Esophagus squamous epithelium (tissue), 4 donors: ENCODE measurements at regions not wholly inside any gene's neighbourhood (a gene's known extent, or its start where the extent isn't known, plus 50 kb on each side); places are given as distances from the start of the nearest gene placed in this dataset.

Experiments used
- POLR2A ChIP-seq, 4 donors: fragments of 450-650 bp; IDR thresholded peaks; one replicate each; pipeline ENCODE4 v1.6.1; 2017; ENCODE audit warnings: antibody characterized with exemption in 4 of 4, mild to moderate bottlenecking in 4 of 4, moderate library complexity in 3 of 4
- TF ChIP-seq, protein P1 (sequence below), 6 experiments: fragments of 450-650 bp in 4 of 6; fragments of 200-600 bp in 2 of 6; sonication (generic) in 2 of 6; IDR thresholded peaks; one replicate each; pipeline ENCODE4 v1.5.1; 2016 to 2019; ENCODE audit warnings: antibody characterized with exemption in 6 of 6, mild to moderate bottlenecking in 4 of 6, moderate library complexity in 4 of 6

DNA sequence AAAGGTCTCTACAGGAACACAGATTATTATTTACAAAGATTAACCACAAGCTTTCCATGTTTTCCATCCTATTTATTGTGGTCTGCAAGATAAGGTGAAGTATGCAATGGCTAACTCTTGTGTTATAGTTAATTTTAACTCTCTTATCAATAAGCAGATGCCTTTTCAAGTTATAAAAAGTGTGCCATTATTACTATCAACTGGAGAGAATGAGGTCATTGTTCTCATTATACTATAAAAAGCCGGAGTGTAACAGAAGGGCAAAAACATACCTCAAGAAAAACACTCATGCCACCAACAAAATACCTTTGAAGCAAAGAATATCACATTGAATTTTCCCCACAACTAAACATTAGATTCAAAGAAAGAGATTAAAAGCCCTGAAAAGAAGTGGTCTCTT is 52.0 kb upstream of the SORBS2 start:
- TF ChIP-seq POLR2A (IDR thresholded peaks at IDR 0.05), result no peak
- TF ChIP-seq, protein P1, sequence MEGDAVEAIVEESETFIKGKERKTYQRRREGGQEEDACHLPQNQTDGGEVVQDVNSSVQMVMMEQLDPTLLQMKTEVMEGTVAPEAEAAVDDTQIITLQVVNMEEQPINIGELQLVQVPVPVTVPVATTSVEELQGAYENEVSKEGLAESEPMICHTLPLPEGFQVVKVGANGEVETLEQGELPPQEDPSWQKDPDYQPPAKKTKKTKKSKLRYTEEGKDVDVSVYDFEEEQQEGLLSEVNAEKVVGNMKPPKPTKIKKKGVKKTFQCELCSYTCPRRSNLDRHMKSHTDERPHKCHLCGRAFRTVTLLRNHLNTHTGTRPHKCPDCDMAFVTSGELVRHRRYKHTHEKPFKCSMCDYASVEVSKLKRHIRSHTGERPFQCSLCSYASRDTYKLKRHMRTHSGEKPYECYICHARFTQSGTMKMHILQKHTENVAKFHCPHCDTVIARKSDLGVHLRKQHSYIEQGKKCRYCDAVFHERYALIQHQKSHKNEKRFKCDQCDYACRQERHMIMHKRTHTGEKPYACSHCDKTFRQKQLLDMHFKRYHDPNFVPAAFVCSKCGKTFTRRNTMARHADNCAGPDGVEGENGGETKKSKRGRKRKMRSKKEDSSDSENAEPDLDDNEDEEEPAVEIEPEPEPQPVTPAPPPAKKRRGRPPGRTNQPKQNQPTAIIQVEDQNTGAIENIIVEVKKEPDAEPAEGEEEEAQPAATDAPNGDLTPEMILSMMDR (IDR thresholded peaks at IDR 0.05), result no peak
